CD14-positive monocyte (primary cell): ENCODE measurements at regions not wholly inside any gene's neighbourhood (a gene's known extent, or its start where the extent isn't known, plus 50 kb on each side); places are given as distances from the start of the nearest gene placed in this dataset.
A peak's percentile ranks its signal among the peaks of the same experiment; 100 is the strongest.

ENCODE experiments used
- DNase-seq, 3 donors: peaks; one replicate each; pipeline ENCODE4 v3.0.0-alpha.2; 2011 to 2022
- H2AFZ ChIP-seq: 2 replicates; pipeline ENCODE4 v1.6.0; 2012; ENCODE audit warnings: mild to moderate bottlenecking, low read depth, low read length, inconsistent platforms; ENCODE audit not compliant: insufficient read depth, poor library complexity, severe bottlenecking
- H3K27ac ChIP-seq, 2 donors: 1 replicate in 1 of 2; 2 replicates in 1 of 2; pipeline ENCODE4 v1.5.1; 2012 to 2013; ENCODE audit warnings: low read length in 2 of 2, control low read depth in 1 of 2, inconsistent platforms in 1 of 2, low read depth in 1 of 2, mild to moderate bottlenecking in 1 of 2
- H3K27me3 ChIP-seq, 2 donors: one replicate each; pipeline versions ENCODE4 v1.6.0 to v1.6.1; 2011 to 2013; ENCODE audit warnings: low read length in 2 of 2; ENCODE audit not compliant: control insufficient read depth in 2 of 2, insufficient read depth in 2 of 2
- H3K36me3 ChIP-seq, 2 donors: replicated peaks in 1 of 2; 1 replicate in 1 of 2; 2 replicates in 1 of 2; pipeline versions ENCODE4 v1.5.1 to v1.6.1; 2012 to 2013; ENCODE audit warnings: low read length in 2 of 2, control low read depth in 1 of 2, inconsistent platforms in 1 of 2, mild to moderate bottlenecking in 1 of 2; ENCODE audit not compliant: insufficient read depth in 2 of 2, control insufficient read depth in 1 of 2
- H3K4me1 ChIP-seq, 2 donors: 1 replicate in 1 of 2; 2 replicates in 1 of 2; pipeline versions ENCODE4 v1.5.1 to v1.6.1; 2012 to 2013; ENCODE audit warnings: low read length in 2 of 2, control low read depth in 1 of 2, inconsistent platforms in 1 of 2, mild to moderate bottlenecking in 1 of 2, moderate library complexity in 1 of 2; ENCODE audit not compliant: insufficient read depth in 2 of 2, control insufficient read depth in 1 of 2
- H3K4me2 ChIP-seq: replicated peaks from 2 replicates; pipeline ENCODE3; 2012; ENCODE audit warnings: low read length, moderate library complexity, mild to moderate bottlenecking; ENCODE audit not compliant: poor library complexity, severe bottlenecking; ENCODE audit errors: extremely low read depth
- H3K4me3 ChIP-seq, 3 experiments: fragments of 200-600 bp in 1 of 3; sonication (generic) in 1 of 3; replicated peaks in 1 of 3; 1 replicate in 2 of 3; 2 replicates in 1 of 3; pipeline ENCODE4 v1.5.1; 2011 to 2013; ENCODE audit warnings: low read length in 3 of 3, mild to moderate bottlenecking in 3 of 3, control low read depth in 2 of 3, low read depth in 2 of 3, inconsistent platforms in 1 of 3, moderate library complexity in 1 of 3
- H3K79me2 ChIP-seq: 2 replicates; pipeline ENCODE4 v1.6.0; 2012; ENCODE audit warnings: mild to moderate bottlenecking, control low read depth, inconsistent platforms, low read length, moderate library complexity; ENCODE audit not compliant: insufficient read depth
- H3K9ac ChIP-seq: 2 replicates; pipeline ENCODE4 v1.6.0; 2017; ENCODE audit warnings: low read length, mild to moderate bottlenecking; ENCODE audit not compliant: insufficient read depth, poor library complexity, severe bottlenecking
- H3K9me3 ChIP-seq, 2 donors: replicated peaks in 1 of 2; 1 replicate in 1 of 2; 2 replicates in 1 of 2; pipeline versions ENCODE4 v1.5.1 to v1.6.1; 2012 to 2013; ENCODE audit warnings: low read length in 2 of 2, control low read depth in 1 of 2; ENCODE audit not compliant: control insufficient read depth in 1 of 2, insufficient read depth in 1 of 2
- H4K20me1 ChIP-seq: 2 replicates; pipeline ENCODE4 v1.6.0; 2012; ENCODE audit warnings: mild to moderate bottlenecking, low read length, control low read depth, moderate library complexity; ENCODE audit not compliant: insufficient read depth
- H3K27ac Mint-ChIP-seq, 7 donors: one replicate each; pipeline ENCODE4 v1.8.0; 2020; ENCODE audit warnings: mild to moderate bottlenecking in 7 of 7, mixed read lengths in 7 of 7, moderate library complexity in 6 of 7, inconsistent platforms in 2 of 7
- H3K27me3 Mint-ChIP-seq, 3 donors: one replicate each; pipeline ENCODE4 v1.8.0; 2021 to 2022; ENCODE audit warnings: low read depth in 3 of 3, mild to moderate bottlenecking in 3 of 3, mixed read lengths in 3 of 3, moderate library complexity in 3 of 3, inconsistent platforms in 1 of 3
- H3K36me3 Mint-ChIP-seq, 2 donors: one replicate each; pipeline ENCODE4 v1.8.0; 2020; ENCODE audit warnings: mixed read lengths in 2 of 2, inconsistent platforms in 1 of 2, mild to moderate bottlenecking in 1 of 2
- H3K4me1 Mint-ChIP-seq: one replicate; pipeline ENCODE4 v1.8.0; 2020; ENCODE audit warnings: mild to moderate bottlenecking, mixed read lengths
- H3K4me3 Mint-ChIP-seq, 2 donors: one replicate each; pipeline ENCODE4 v1.8.0; 2020; ENCODE audit warnings: mild to moderate bottlenecking in 2 of 2, mixed read lengths in 2 of 2, moderate library complexity in 1 of 2
- H3K9me3 Mint-ChIP-seq, 7 donors: one replicate each; pipeline ENCODE4 v1.8.0; 2020 to 2022; ENCODE audit warnings: mixed read lengths in 7 of 7, mild to moderate bottlenecking in 6 of 7, moderate library complexity in 6 of 7, inconsistent platforms in 2 of 7
- WGBS: methylation state at CpG from one replicate; pipeline ENCODE4 v1.1.5; 2013; ENCODE audit warnings: missing lambda C conversion rate; ENCODE audit not compliant: insufficient coverage; 5-methylcytosine and 5-hydroxymethylcytosine counted together
- intact Hi-C, 2 donors: fragments of 100-400 bp; cut with micrococcal nuclease; formaldehyde crosslinking; loops; one replicate each; pipeline versions ENCODE4 v1.15.0 to v1.15.1; 2023
- TF ChIP-seq, protein P1 (sequence below): fragments of 200-600 bp; IDR thresholded peaks from one replicate; pipeline ENCODE4 v1.8.0; 2022; ENCODE audit warnings: antibody characterized with exemption, mild to moderate bottlenecking

DNA sequence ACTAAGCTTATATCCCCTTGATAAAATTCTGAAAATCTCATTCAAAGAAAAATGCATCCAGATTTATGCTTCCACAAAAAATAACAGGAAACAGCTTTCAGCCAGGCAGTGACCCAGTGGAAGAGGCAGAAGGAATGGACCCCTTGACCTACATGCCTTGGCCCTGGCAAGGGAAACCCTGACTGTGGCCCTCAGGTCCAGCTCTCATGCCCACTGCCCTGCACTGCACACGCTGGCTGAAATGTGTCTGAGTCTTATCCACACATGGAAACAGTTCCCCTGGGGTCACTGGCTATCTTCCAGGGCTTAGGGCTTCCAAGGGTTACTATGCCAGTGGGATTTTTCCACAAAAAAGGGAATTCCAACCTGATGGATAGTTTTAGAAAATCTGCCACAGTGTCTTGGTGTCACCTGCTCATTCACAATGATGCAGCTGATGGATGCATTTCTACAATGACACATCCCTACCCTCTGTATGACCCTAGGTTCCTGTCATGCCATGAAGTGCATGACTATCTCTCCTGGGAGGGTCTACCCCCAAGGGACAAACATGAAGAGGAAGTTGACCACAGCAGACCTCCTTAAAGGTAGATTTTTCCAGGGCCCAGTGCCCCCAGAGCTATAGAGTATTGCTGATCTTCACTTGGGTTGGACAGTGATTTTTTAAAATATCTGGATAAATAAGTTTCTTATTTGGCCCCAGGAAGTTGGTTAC lies 121.9 kb upstream of the CD93 start:
- Histone ChIP-seq H3K9me3 (no peaks in the 10 kb centered on the region), H3K36me3 (no peaks in the 10 kb centered on the region), H3K4me3 (no peak overlapping the region), H3K27ac (no peak overlapping the region), H3K4me2 (no peak overlapping the region), H4K20me1 (no peaks in the 10 kb centered on the region), H3K27me3 (no peaks in the 10 kb centered on the region), H3K4me1 (peaks cover 15 to 18% of the 10 kb centered on the region in 2 donors), H3K9ac (no peak overlapping the region), H3K79me2 (no peaks in the 10 kb centered on the region), H2AFZ (no peak overlapping the region)
- H3K4me3 Mint-ChIP-seq: no peak overlapping the region
- H3K27me3 Mint-ChIP-seq: peaks cover 1 to 3% (median 2%) of the 10 kb centered on the region in 3 donors
- peak overlapping the region in 1 of 7 donors; percentile 76 for H3K27ac Mint-ChIP-seq
- peak in 2 of 3 donors; percentile 30 to 56 for DNase-seq
- WGBS: 100% methylated on average over 1 of the region's 1 CpG
- intact Hi-C loops: no loop called here
- TF ChIP-seq, protein P1, sequence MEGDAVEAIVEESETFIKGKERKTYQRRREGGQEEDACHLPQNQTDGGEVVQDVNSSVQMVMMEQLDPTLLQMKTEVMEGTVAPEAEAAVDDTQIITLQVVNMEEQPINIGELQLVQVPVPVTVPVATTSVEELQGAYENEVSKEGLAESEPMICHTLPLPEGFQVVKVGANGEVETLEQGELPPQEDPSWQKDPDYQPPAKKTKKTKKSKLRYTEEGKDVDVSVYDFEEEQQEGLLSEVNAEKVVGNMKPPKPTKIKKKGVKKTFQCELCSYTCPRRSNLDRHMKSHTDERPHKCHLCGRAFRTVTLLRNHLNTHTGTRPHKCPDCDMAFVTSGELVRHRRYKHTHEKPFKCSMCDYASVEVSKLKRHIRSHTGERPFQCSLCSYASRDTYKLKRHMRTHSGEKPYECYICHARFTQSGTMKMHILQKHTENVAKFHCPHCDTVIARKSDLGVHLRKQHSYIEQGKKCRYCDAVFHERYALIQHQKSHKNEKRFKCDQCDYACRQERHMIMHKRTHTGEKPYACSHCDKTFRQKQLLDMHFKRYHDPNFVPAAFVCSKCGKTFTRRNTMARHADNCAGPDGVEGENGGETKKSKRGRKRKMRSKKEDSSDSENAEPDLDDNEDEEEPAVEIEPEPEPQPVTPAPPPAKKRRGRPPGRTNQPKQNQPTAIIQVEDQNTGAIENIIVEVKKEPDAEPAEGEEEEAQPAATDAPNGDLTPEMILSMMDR: no peak
- peaks cover 34% of the 10 kb centered on the region for H3K4me1 Mint-ChIP-seq
- peaks cover 0 to 4% of the 10 kb centered on the region in 2 donors for H3K36me3 Mint-ChIP-seq
- H3K9me3 Mint-ChIP-seq: no peaks in the 10 kb centered on the region

DNA sequence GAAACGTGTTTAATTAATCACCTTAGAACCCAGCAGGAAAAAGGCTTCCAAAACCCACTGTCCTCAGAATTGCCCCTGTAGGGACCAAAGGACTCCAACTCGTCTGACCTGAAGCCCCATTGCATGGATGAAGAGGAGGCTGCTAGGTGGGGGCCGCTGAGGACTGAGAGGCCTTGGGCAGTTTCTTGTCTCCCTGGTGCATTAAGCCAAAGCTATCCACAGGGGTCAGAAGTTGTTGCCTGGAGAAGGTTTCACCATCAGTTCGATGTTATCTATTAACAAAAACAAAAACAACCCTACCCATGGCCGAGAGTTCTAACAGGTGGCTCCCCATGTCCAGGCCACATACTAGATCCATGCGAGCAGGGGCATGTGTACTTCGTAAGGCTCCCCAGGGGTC lies 120.9 kb upstream of the CD93 start:
- peaks cover 1 to 4% (median 2%) of the 10 kb centered on the region in 3 donors for H3K27me3 Mint-ChIP-seq
- H3K4me2 ChIP-seq: no peak overlapping the region
- WGBS: 100% methylated on average over 3 of the region's 7 CpGs
- no peaks in the 10 kb centered on the region for H3K79me2 ChIP-seq
- no peak for DNase-seq
- no peaks in the 10 kb centered on the region for H3K36me3 ChIP-seq
- no peaks in the 10 kb centered on the region for H3K9me3 Mint-ChIP-seq
- no peaks in the 10 kb centered on the region for H3K27me3 ChIP-seq
- H3K36me3 Mint-ChIP-seq: peaks cover 0 to 4% of the 10 kb centered on the region in 2 donors
- no peaks in the 10 kb centered on the region for H4K20me1 ChIP-seq
- TF ChIP-seq, protein P1: no peak
- H3K9ac ChIP-seq: no peak overlapping the region
- intact Hi-C loops: no loop called here
- no peak overlapping the region for H3K4me3 ChIP-seq
- H3K4me1 Mint-ChIP-seq: peaks cover 30% of the 10 kb centered on the region
- H3K9me3 ChIP-seq: no peaks in the 10 kb centered on the region
- H3K27ac ChIP-seq: no peak overlapping the region
- H3K4me1 ChIP-seq: peaks cover 7 to 13% of the 10 kb centered on the region in 2 donors
- H2AFZ ChIP-seq: no peak overlapping the region
- H3K27ac Mint-ChIP-seq: peak overlapping the region in 1 of 7 donors; percentile 38
- H3K4me3 Mint-ChIP-seq: no peak overlapping the region
